Tibial artery (tissue), 4 donors: ENCODE measurements at regions not wholly inside any gene's neighbourhood (a gene's known extent, or its start where the extent isn't known, plus 50 kb on each side); places are given as distances from the start of the nearest gene placed in this dataset.

Experiments used
- DNase-seq, 2 donors: peaks; one replicate each; pipeline ENCODE4 v3.0.0-alpha.2; 2019
- H3K27ac ChIP-seq, 2 donors: fragments of 200-600 bp; sonication (generic) in 1 of 2; 1 replicate in 1 of 2; 2 replicates in 1 of 2; pipeline ENCODE4 v1.5.1; 2018 to 2019; ENCODE audit warnings: mild to moderate bottlenecking in 1 of 2
- H3K27me3 ChIP-seq, 2 donors: fragments of 200-600 bp; sonication (generic) in 1 of 2; one replicate each; pipeline versions ENCODE4 v1.5.1 to v1.6.0; 2016 to 2019
- H3K36me3 ChIP-seq, 3 donors: fragments of 200-600 bp; sonication (generic) in 2 of 3; one replicate each; pipeline ENCODE4 v1.5.1; 2016 to 2019; ENCODE audit warnings: mild to moderate bottlenecking in 2 of 3
- H3K4me1 ChIP-seq, 4 donors: fragments of 200-600 bp; sonication (generic) in 2 of 4; 1 replicate in 3 of 4; 2 replicates in 1 of 4; pipeline ENCODE4 v1.5.1; 2016 to 2019
- H3K4me3 ChIP-seq, 2 donors: fragments of 200-600 bp; sonication (generic) in 1 of 2; 1 replicate in 1 of 2; 2 replicates in 1 of 2; pipeline ENCODE4 v1.5.1; 2018 to 2019; ENCODE audit warnings: mild to moderate bottlenecking in 2 of 2
- H3K9me3 ChIP-seq, 3 donors: fragments of 200-600 bp; sonication (generic) in 1 of 3; one replicate each; pipeline ENCODE4 v1.5.1; 2016 to 2019
- CTCF ChIP-seq, 2 experiments: fragments of 200-600 bp in 1 of 2; fragments of 450-650 bp in 1 of 2; IDR thresholded peaks; one replicate each; pipeline ENCODE4 v1.5.1; 2017 to 2019; ENCODE audit warnings: antibody characterized with exemption in 2 of 2, mild to moderate bottlenecking in 1 of 2, moderate library complexity in 1 of 2
- intact Hi-C: fragments of 100-400 bp; cut with DNase I; formaldehyde crosslinking; loops from one replicate; pipeline ENCODE4 v1.15.0; 2023; ENCODE audit warnings: low total_unique reads

- TF ChIP-seq CTCF (IDR thresholded peaks at IDR 0.05), result no peak
- Histone ChIP-seq H3K4me1 (no peaks in the 10 kb centered on the region), H3K27me3 (no peaks in the 10 kb centered on the region), H3K36me3 (no peaks in the 10 kb centered on the region), H3K9me3 (no peaks in the 10 kb centered on the region), H3K4me3 (no peak overlapping the region), H3K27ac (no peak overlapping the region)
- intact Hi-C loops, result no loop called here
- DNase-seq, result no peak
These were observed 683.3 kb upstream of the CXADR start for GRCh38 chr21:16829532-16829931.

GRCh38 chr21:16832791-16833190 lies 680.1 kb upstream of the CXADR start:
- Histone ChIP-seq H3K4me3 (no peak overlapping the region), H3K27ac (no peak overlapping the region), H3K36me3 (no peaks in the 10 kb centered on the region), H3K27me3 (no peaks in the 10 kb centered on the region), H3K4me1 (peaks cover 0 to 5% (median under 1%) of the 10 kb centered on the region in 4 donors), H3K9me3 (no peaks in the 10 kb centered on the region)
- no peak for DNase-seq
- no peak for TF ChIP-seq CTCF (IDR thresholded peaks at IDR 0.05)
- intact Hi-C loops, result no loop called here

- H3K36me3 ChIP-seq, result no peaks in the 10 kb centered on the region
- H3K27me3 ChIP-seq, result no peaks in the 10 kb centered on the region
- TF ChIP-seq CTCF (IDR thresholded peaks at IDR 0.05), result no peak
- no peak overlapping the region for H3K27ac ChIP-seq
- H3K4me3 ChIP-seq, result no peak overlapping the region
- intact Hi-C loops, result no loop called here
- DNase-seq, result no peak
- H3K9me3 ChIP-seq, result no peaks in the 10 kb centered on the region
- peaks cover 0 to 13% (median 4%) of the 10 kb centered on the region in 4 donors for H3K4me1 ChIP-seq
These were observed 678.1 kb upstream of the CXADR start for GRCh38 chr21:16834791-16835190.

- no peak for TF ChIP-seq CTCF (IDR thresholded peaks at IDR 0.05)
- Histone ChIP-seq H3K27me3 (no peaks in the 10 kb centered on the region), H3K27ac (no peak overlapping the region), H3K36me3 (no peaks in the 10 kb centered on the region), H3K9me3 (no peaks in the 10 kb centered on the region), H3K4me3 (no peak overlapping the region), H3K4me1 (peaks cover 0 to 13% (median 4%) of the 10 kb centered on the region in 4 donors)
- intact Hi-C loops, result no loop called here
- DNase-seq, result no peak
These were observed 675.5 kb upstream of the CXADR start for GRCh38 chr21:16837321-16837720.

- intact Hi-C loops, result no loop called here
- no peak for DNase-seq
- Histone ChIP-seq H3K27ac (no peak overlapping the region), H3K27me3 (no peaks in the 10 kb centered on the region), H3K9me3 (no peaks in the 10 kb centered on the region), H3K4me3 (no peak overlapping the region), H3K4me1 (peaks cover 0 to 13% (median 4%) of the 10 kb centered on the region in 4 donors), H3K36me3 (no peaks in the 10 kb centered on the region)
- no peak for TF ChIP-seq CTCF (IDR thresholded peaks at IDR 0.05)
These were observed 675.1 kb upstream of the CXADR start for GRCh38 chr21:16837721-16838120.

GRCh38 chr21:16838331-16838730 lies 674.5 kb upstream of the CXADR start:
- Histone ChIP-seq H3K36me3 (no peaks in the 10 kb centered on the region), H3K4me3 (no peak overlapping the region), H3K27me3 (no peaks in the 10 kb centered on the region), H3K4me1 (peaks cover 0 to 13% (median 4%) of the 10 kb centered on the region in 4 donors), H3K9me3 (no peaks in the 10 kb centered on the region), H3K27ac (no peak overlapping the region)
- no peak for DNase-seq
- no peak for TF ChIP-seq CTCF (IDR thresholded peaks at IDR 0.05)
- intact Hi-C loops, result no loop called here
